Caco-2 (cell line): ENCODE measurements at regions not wholly inside any gene's neighbourhood (a gene's known extent, or its start where the extent isn't known, plus 50 kb on each side); places are given as distances from the start of the nearest gene placed in this dataset.

Source experiments
- BruUV-seq: library from RNA; stranded (reverse); fragments of 400-500 nt; replicated peaks from 2 replicates; lab custom pipeline; 2021; lab: Mats Ljungman, UMichigan
- CTCF ChIA-PET: fragments of 300-600 bp; sonication (Branson Sonifier 250); formaldehyde crosslinking; loops from one replicate; lab custom pipeline; 2022; ENCODE audit warnings: antibody characterized with exemption; lab: Charles Lee
- POLR2A ChIA-PET: fragments of 300-600 bp; sonication (Branson Sonifier 250); formaldehyde crosslinking; loops from one replicate; lab custom pipeline; 2022; ENCODE audit warnings: antibody characterized with exemption; lab: Charles Lee
- DNase-seq, 2 experiments: peaks; one replicate each; pipeline versions ENCODE4 v3.0.0 to v3.0.0-alpha.2; 2020 to 2022
- H3K27me3 ChIP-seq: replicated peaks from 2 replicates; pipeline ENCODE4 v1.6.0; 2011; ENCODE audit warnings: low read length; ENCODE audit not compliant: control insufficient read depth, insufficient read depth
- H3K36me3 ChIP-seq: 2 replicates; pipeline ENCODE4 v1.5.1; 2011; ENCODE audit warnings: low read length; ENCODE audit not compliant: control insufficient read depth, insufficient read depth
- H3K4me1 ChIP-seq: fragments of 250-450 bp; sonication (Bioruptor Pico); 2 replicates; pipeline ENCODE4 v1.5.1; 2020; ENCODE audit warnings: mild to moderate bottlenecking
- H3K4me3 ChIP-seq: 2 replicates; pipeline ENCODE4 v1.5.1; 2011; ENCODE audit warnings: low read depth, mild to moderate bottlenecking, control low read depth, low read length
- H3K9me3 ChIP-seq: fragments of 250-450 bp; sonication (Bioruptor Pico); 2 replicates; pipeline ENCODE4 v1.5.1; 2020; ENCODE audit warnings: mild to moderate bottlenecking, moderate library complexity
- H3K27ac Mint-ChIP-seq: one replicate; pipeline ENCODE4 v1.8.0; 2022; ENCODE audit warnings: mixed read lengths; ENCODE audit not compliant: unreplicated experiment
- H3K27me3 Mint-ChIP-seq: one replicate; pipeline ENCODE4 v1.8.0; 2022; ENCODE audit warnings: mixed read lengths; ENCODE audit not compliant: insufficient read depth, unreplicated experiment
- H3K36me3 Mint-ChIP-seq: one replicate; pipeline ENCODE4 v1.8.0; 2022; ENCODE audit warnings: mild to moderate bottlenecking, mixed read lengths; ENCODE audit not compliant: insufficient read depth, unreplicated experiment
- H3K4me1 Mint-ChIP-seq: one replicate; pipeline ENCODE4 v1.8.0; 2022; ENCODE audit warnings: low read depth, mixed read lengths; ENCODE audit not compliant: unreplicated experiment
- H3K4me3 Mint-ChIP-seq: one replicate; pipeline ENCODE4 v1.8.0; 2022; ENCODE audit warnings: mild to moderate bottlenecking, moderate library complexity, mixed read lengths; ENCODE audit not compliant: unreplicated experiment
- H3K9me3 Mint-ChIP-seq: one replicate; pipeline ENCODE4 v1.8.0; 2022; ENCODE audit warnings: mixed read lengths; ENCODE audit not compliant: unreplicated experiment
- intact Hi-C: fragments of 100-400 bp; cut with micrococcal nuclease; formaldehyde crosslinking; loops from one replicate; pipeline ENCODE4 v1.10.0; 2022; ENCODE audit not compliant: unreplicated experiment
- TF ChIP-seq, protein P1 (sequence below), 2 experiments: fragments of 200-600 bp in 1 of 2; IDR thresholded peaks; 1 replicate in 1 of 2; 2 replicates in 1 of 2; pipeline versions ENCODE4 v1.5.1 to v1.8.0; 2011 to 2022; ENCODE audit warnings: antibody characterized with exemption in 1 of 2, control low read depth in 1 of 2, inconsistent platforms in 1 of 2, low read depth in 1 of 2, low read length in 1 of 2, mild to moderate bottlenecking in 1 of 2, moderate library complexity in 1 of 2; ENCODE audit not compliant: insufficient read depth in 1 of 2, severe bottlenecking in 1 of 2, unreplicated experiment in 1 of 2

GRCh38 chr22:49213731-49214352 lies 613.8 kb downstream of the BRD1 start:
- intact Hi-C loops = no loop called here
- H3K9me3 Mint-ChIP-seq = peaks cover 25% of the 10 kb centered on the region
- H3K4me3 Mint-ChIP-seq = no peak overlapping the region
- Histone ChIP-seq H3K9me3 (peaks cover 4% of the 10 kb centered on the region; the same call in 1 of the 2 replicates), H3K4me1 (no peaks in the 10 kb centered on the region), H3K27me3 (no peaks in the 10 kb centered on the region), H3K36me3 (no peaks in the 10 kb centered on the region), H3K4me3 (no peak overlapping the region)
- H3K4me1 Mint-ChIP-seq = no peaks in the 10 kb centered on the region
- TF ChIP-seq, protein P1, sequence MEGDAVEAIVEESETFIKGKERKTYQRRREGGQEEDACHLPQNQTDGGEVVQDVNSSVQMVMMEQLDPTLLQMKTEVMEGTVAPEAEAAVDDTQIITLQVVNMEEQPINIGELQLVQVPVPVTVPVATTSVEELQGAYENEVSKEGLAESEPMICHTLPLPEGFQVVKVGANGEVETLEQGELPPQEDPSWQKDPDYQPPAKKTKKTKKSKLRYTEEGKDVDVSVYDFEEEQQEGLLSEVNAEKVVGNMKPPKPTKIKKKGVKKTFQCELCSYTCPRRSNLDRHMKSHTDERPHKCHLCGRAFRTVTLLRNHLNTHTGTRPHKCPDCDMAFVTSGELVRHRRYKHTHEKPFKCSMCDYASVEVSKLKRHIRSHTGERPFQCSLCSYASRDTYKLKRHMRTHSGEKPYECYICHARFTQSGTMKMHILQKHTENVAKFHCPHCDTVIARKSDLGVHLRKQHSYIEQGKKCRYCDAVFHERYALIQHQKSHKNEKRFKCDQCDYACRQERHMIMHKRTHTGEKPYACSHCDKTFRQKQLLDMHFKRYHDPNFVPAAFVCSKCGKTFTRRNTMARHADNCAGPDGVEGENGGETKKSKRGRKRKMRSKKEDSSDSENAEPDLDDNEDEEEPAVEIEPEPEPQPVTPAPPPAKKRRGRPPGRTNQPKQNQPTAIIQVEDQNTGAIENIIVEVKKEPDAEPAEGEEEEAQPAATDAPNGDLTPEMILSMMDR (IDR thresholded peaks at IDR 0.05; ENCODE audit: insufficient read depth in 1 of 2, low read depth in 1 of 2, low read length in 1 of 2, severe bottlenecking in 1 of 2, unreplicated experiment in 1 of 2) = no peak
- no peaks in the 10 kb centered on the region for H3K36me3 Mint-ChIP-seq
- BruUV-seq = no TSS peak
- POLR2A ChIA-PET = no interaction called here
- peaks cover 8% of the 10 kb centered on the region for H3K27me3 Mint-ChIP-seq
- peak in 1 of 2 experiments; percentile 14 for DNase-seq
- H3K27ac Mint-ChIP-seq = no peak overlapping the region
- CTCF ChIA-PET = no interaction called here

DNA sequence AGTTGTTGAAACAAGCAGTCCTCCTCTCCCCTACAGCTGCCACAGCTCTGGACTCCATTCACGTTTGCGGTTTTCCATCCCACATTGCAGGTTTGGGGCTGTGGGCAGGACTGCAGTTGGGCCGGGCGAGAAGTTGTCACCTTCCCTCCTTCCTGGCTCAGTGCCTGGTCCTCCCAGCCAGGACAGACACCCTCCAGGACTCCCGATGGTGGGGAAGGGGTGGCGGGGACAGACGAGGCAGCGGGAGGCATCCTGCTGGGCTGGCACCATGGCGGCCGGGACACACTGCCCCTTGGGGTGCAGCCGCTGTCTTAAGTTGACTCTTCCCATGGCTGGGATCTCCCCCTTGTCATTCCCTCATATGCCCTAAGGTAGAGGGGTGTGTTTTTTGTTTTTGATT lies 615.2 kb downstream of the BRD1 start:
- H3K4me1 Mint-ChIP-seq = no peaks in the 10 kb centered on the region
- H3K4me1 ChIP-seq = no peaks in the 10 kb centered on the region
- TF ChIP-seq, protein P1 (IDR thresholded peaks at IDR 0.05; ENCODE audit: insufficient read depth in 1 of 2, low read depth in 1 of 2, low read length in 1 of 2, severe bottlenecking in 1 of 2, unreplicated experiment in 1 of 2) = no peak
- intact Hi-C loops = no loop called here
- H3K4me3 Mint-ChIP-seq = no peak overlapping the region
- peaks cover 8% of the 10 kb centered on the region for H3K27me3 Mint-ChIP-seq
- no peaks in the 10 kb centered on the region for H3K9me3 ChIP-seq
- no peak overlapping the region for H3K4me3 ChIP-seq
- no TSS peak for BruUV-seq
- no peaks in the 10 kb centered on the region for H3K36me3 ChIP-seq
- H3K27ac Mint-ChIP-seq = no peak overlapping the region
- ChIA-PET POLR2A (no interaction called here), CTCF (no interaction called here)
- DNase-seq = peak in 1 of 2 experiments; percentile 5
- peaks cover 13% of the 10 kb centered on the region for H3K9me3 Mint-ChIP-seq
- H3K36me3 Mint-ChIP-seq = no peaks in the 10 kb centered on the region
- H3K27me3 ChIP-seq = no peaks in the 10 kb centered on the region

DNA sequence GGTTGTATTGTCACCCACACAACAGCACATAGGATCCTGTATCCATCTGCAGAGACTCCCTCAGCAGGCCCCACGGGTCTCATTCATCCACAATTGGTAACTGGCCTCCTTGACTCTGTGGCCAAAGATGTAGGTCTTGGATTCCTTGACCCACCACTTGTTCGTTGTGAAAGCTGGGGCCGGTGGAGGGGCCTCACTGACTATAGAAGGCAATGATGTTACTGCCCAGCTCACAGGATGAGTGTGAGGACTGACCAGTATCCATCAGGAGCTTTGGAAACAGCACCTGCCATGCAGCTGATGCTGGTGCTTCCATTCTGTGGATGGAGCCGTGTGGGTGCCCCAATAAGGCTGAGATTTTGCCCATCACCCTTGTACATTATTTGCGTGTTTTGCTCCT lies 615.7 kb downstream of the BRD1 start:
- Histone ChIP-seq H3K27me3 (no peaks in the 10 kb centered on the region), H3K36me3 (no peaks in the 10 kb centered on the region), H3K4me3 (no peak overlapping the region), H3K4me1 (no peaks in the 10 kb centered on the region), H3K9me3 (no peaks in the 10 kb centered on the region)
- DNase-seq = peak in 1 of 2 experiments; percentile 15
- TF ChIP-seq, protein P1 (IDR thresholded peaks at IDR 0.05; ENCODE audit: insufficient read depth in 1 of 2, low read depth in 1 of 2, low read length in 1 of 2, severe bottlenecking in 1 of 2, unreplicated experiment in 1 of 2) = no peak
- no peaks in the 10 kb centered on the region for H3K4me1 Mint-ChIP-seq
- H3K9me3 Mint-ChIP-seq = peaks cover 11% of the 10 kb centered on the region
- no TSS peak for BruUV-seq
- ChIA-PET POLR2A (no interaction called here), CTCF (no interaction called here)
- peaks cover 8% of the 10 kb centered on the region for H3K27me3 Mint-ChIP-seq
- no peak overlapping the region for H3K4me3 Mint-ChIP-seq
- H3K27ac Mint-ChIP-seq = no peak overlapping the region
- no peaks in the 10 kb centered on the region for H3K36me3 Mint-ChIP-seq
- intact Hi-C loops = no loop called here
